ENCODE measurements at regions not wholly inside any gene's neighbourhood (a gene's known extent, or its start where the extent isn't known, plus 50 kb on each side); places are given as distances from the start of the nearest gene placed in this dataset.

DNA sequence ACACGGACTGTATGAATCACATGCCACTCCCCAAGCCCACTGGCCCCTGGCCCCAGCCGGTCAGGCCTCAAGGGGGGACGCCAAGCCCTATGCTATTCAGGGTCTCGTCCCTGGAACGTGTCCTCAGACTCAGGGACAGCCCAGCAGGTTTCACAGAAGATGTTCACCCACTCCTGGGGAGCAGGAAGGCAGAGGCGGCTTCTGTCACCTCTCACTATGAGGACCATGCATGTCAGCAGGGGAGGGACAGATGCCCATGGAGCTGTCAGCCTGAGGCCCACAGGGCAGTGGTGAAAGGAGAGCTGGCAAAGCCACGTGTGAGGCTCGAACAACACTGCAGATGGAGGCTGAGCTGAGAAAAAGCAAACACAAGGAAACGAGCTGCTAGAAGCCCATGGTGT is 192.0 kb downstream of the SHANK2 start:
- Histone ChIP-seq H3K9ac (ENCODE audit: extremely low read depth, low read length, poor library complexity, severe bottlenecking) (no peak overlapping the region), H3K4me1 (ENCODE audit: control insufficient read depth, insufficient read depth, low read length) (no peaks in the 10 kb centered on the region), H3K9me3 (ENCODE audit: control insufficient read depth, low read length) (no peaks in the 10 kb centered on the region), H3K27ac (ENCODE audit: low read depth, low read length) (no peak overlapping the region), H3K27me3 (ENCODE audit: control insufficient read depth, insufficient read depth, low read length, poor library complexity, severe bottlenecking) (no peaks in the 10 kb centered on the region), H3K4me3 (ENCODE audit: low read length) (no peak overlapping the region), H3K36me3 (ENCODE audit: control insufficient read depth, insufficient read depth, low read length) (no peaks in the 10 kb centered on the region)
- no peak for TF ChIP-seq CTCF (conservative IDR thresholded peaks at IDR 0.05)
- DNase-seq, result peak; percentile 59
- no peaks in the 10 kb centered on the region for H3K9me3 Mint-ChIP-seq
- no peak overlapping the region for H3K27ac Mint-ChIP-seq
- H3K27me3 Mint-ChIP-seq (ENCODE audit: insufficient read depth), result no peaks in the 10 kb centered on the region
- peaks cover 8% of the 10 kb centered on the region for H3K4me1 Mint-ChIP-seq
- H3K4me3 Mint-ChIP-seq, result no peak overlapping the region
- 84 to 85% methylated on average over 8 to 9 of the region's 9 CpGs for WGBS, 2 experiments (ENCODE audit: insufficient coverage in 1 of 2, insufficient read length in 1 of 2)
- peaks cover 10% of the 10 kb centered on the region for H3K36me3 Mint-ChIP-seq (ENCODE audit: low read depth)

GRCh38 chr11:71059662-71060061 is 192.7 kb downstream of the SHANK2 start:
- Mint-ChIP-seq H3K27me3 (ENCODE audit: insufficient read depth) (no peaks in the 10 kb centered on the region), H3K4me1 (peaks cover 8% of the 10 kb centered on the region), H3K27ac (no peak overlapping the region), H3K4me3 (no peak overlapping the region), H3K9me3 (no peaks in the 10 kb centered on the region), H3K36me3 (ENCODE audit: low read depth) (peaks cover 10% of the 10 kb centered on the region)
- no peak for TF ChIP-seq CTCF (conservative IDR thresholded peaks at IDR 0.05)
- Histone ChIP-seq H3K4me3 (ENCODE audit: low read length) (no peak overlapping the region), H3K9me3 (ENCODE audit: control insufficient read depth, low read length) (no peaks in the 10 kb centered on the region), H3K36me3 (ENCODE audit: control insufficient read depth, insufficient read depth, low read length) (no peaks in the 10 kb centered on the region), H3K27me3 (ENCODE audit: control insufficient read depth, insufficient read depth, low read length, poor library complexity, severe bottlenecking) (no peaks in the 10 kb centered on the region), H3K9ac (ENCODE audit: extremely low read depth, low read length, poor library complexity, severe bottlenecking) (no peak overlapping the region), H3K4me1 (ENCODE audit: control insufficient read depth, insufficient read depth, low read length) (no peaks in the 10 kb centered on the region), H3K27ac (ENCODE audit: low read depth, low read length) (no peak overlapping the region)
- DNase-seq, result no peak
- 85 to 93% methylated on average over 4 to 12 of the region's 12 CpGs for WGBS, 2 experiments (ENCODE audit: insufficient coverage in 1 of 2, insufficient read length in 1 of 2)

DNA sequence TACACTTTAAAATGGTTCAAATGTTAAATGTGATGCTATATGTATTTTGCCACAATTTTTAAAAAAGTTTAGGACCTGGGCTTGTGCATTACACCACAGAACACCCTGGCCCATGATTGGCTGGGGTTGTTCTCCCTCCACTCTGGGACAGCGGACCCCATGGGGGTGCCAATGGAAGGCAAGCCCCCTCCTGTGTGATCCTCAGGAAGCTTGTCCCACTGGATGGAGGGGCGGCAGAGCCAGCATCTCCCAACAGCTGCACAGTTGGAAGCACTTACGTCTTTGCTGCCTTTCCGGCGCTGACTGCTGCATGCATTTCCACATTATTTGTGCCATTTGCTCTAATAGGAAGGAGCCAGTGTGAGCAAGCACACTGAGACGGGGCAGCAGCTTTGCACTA is 196.5 kb downstream of the SHANK2 start:
- no peaks in the 10 kb centered on the region for H3K36me3 ChIP-seq (ENCODE audit: control insufficient read depth, insufficient read depth, low read length)
- DNase-seq, result no peak
- no peaks in the 10 kb centered on the region for H3K27me3 ChIP-seq (ENCODE audit: control insufficient read depth, insufficient read depth, low read length, poor library complexity, severe bottlenecking)
- H3K36me3 Mint-ChIP-seq (ENCODE audit: low read depth), result peaks cover 10% of the 10 kb centered on the region
- H3K27ac Mint-ChIP-seq, result no peak overlapping the region
- H3K4me3 Mint-ChIP-seq, result no peak overlapping the region
- peaks cover 8% of the 10 kb centered on the region for H3K4me1 Mint-ChIP-seq
- H3K27me3 Mint-ChIP-seq (ENCODE audit: insufficient read depth), result no peaks in the 10 kb centered on the region
- no peaks in the 10 kb centered on the region for H3K9me3 Mint-ChIP-seq
- no peak overlapping the region for H3K4me3 ChIP-seq (ENCODE audit: low read length)
- no peak overlapping the region for H3K27ac ChIP-seq (ENCODE audit: low read depth, low read length)
- WGBS, 2 experiments (ENCODE audit: insufficient coverage in 1 of 2, insufficient read length in 1 of 2), result 93 to 97% methylated on average over 5 to 6 of the region's 6 CpGs
- no peaks in the 10 kb centered on the region for H3K4me1 ChIP-seq (ENCODE audit: control insufficient read depth, insufficient read depth, low read length)
- no peak overlapping the region for H3K9ac ChIP-seq (ENCODE audit: extremely low read depth, low read length, poor library complexity, severe bottlenecking)
- no peak for TF ChIP-seq CTCF (conservative IDR thresholded peaks at IDR 0.05)
- H3K9me3 ChIP-seq (ENCODE audit: control insufficient read depth, low read length), result no peaks in the 10 kb centered on the region
